Natural killer cell (primary cell): ENCODE measurements at regions not wholly inside any gene's neighbourhood (a gene's known extent, or its start where the extent isn't known, plus 50 kb on each side); places are given as distances from the start of the nearest gene placed in this dataset.
A peak's percentile ranks its signal among the peaks of the same experiment; 100 is the strongest.

Experiments
- ATAC-seq, 3 donors: fragments of 150-1000 bp in 2 of 3; fragments of 200-7000 bp in 1 of 3; cut with Tn5 transposase; 1 replicate in 1 of 3; 2 replicates in 2 of 3; pipeline ENCODE4 v1.10.0; 2021; ENCODE audit warnings: mild to moderate bottlenecking in 2 of 3, moderate library complexity in 2 of 3
- DNase-seq, 2 donors: peaks; one replicate each; pipeline versions ENCODE4 v3.0.0 to v3.0.0-alpha.2; 2013 to 2021; ENCODE audit warnings: mixed read lengths in 1 of 2
- H3K27ac ChIP-seq: one replicate; pipeline ENCODE4 v1.5.1; 2013; ENCODE audit warnings: mild to moderate bottlenecking, low read length
- H3K27me3 ChIP-seq: one replicate; pipeline ENCODE4 v1.6.1; 2013; ENCODE audit warnings: low read length; ENCODE audit not compliant: control insufficient read depth, insufficient read depth
- H3K36me3 ChIP-seq: one replicate; pipeline ENCODE4 v1.6.1; 2013; ENCODE audit warnings: low read length; ENCODE audit not compliant: control insufficient read depth, insufficient read depth
- H3K4me1 ChIP-seq: one replicate; pipeline ENCODE4 v1.6.1; 2013; ENCODE audit warnings: low read length; ENCODE audit not compliant: control insufficient read depth, insufficient read depth
- H3K4me3 ChIP-seq: one replicate; pipeline ENCODE4 v1.5.1; 2013; ENCODE audit warnings: low read length
- H3K9me3 ChIP-seq: one replicate; pipeline ENCODE4 v1.6.1; 2013; ENCODE audit warnings: low read length; ENCODE audit not compliant: control insufficient read depth, insufficient read depth
- H3K27ac Mint-ChIP-seq, 2 donors: one replicate each; pipeline ENCODE4 v1.8.0; 2022; ENCODE audit warnings: mild to moderate bottlenecking in 2 of 2, mixed read lengths in 2 of 2, moderate library complexity in 1 of 2
- H3K27me3 Mint-ChIP-seq, 2 donors: one replicate each; pipeline ENCODE4 v1.8.0; 2022; ENCODE audit warnings: low read depth in 2 of 2, mixed read lengths in 2 of 2
- H3K36me3 Mint-ChIP-seq: one replicate; pipeline ENCODE4 v1.8.0; 2022; ENCODE audit warnings: mixed read lengths
- H3K4me1 Mint-ChIP-seq, 2 donors: one replicate each; pipeline ENCODE4 v1.8.0; 2022; ENCODE audit warnings: mixed read lengths in 2 of 2
- H3K4me3 Mint-ChIP-seq: one replicate; pipeline ENCODE4 v1.8.0; 2022; ENCODE audit warnings: mild to moderate bottlenecking, moderate library complexity, mixed read lengths
- H3K9me3 Mint-ChIP-seq, 2 donors: one replicate each; pipeline ENCODE4 v1.8.0; 2022; ENCODE audit warnings: mixed read lengths in 2 of 2
- CTCF ChIP-seq: fragments of 200-600 bp; IDR thresholded peaks from one replicate; pipeline ENCODE4 v1.8.0; 2022; ENCODE audit warnings: antibody characterized with exemption
- WGBS: methylation state at CpG from one replicate; pipeline ENCODE4 v1.1.7; 2013; ENCODE audit warnings: missing lambda C conversion rate; ENCODE audit not compliant: insufficient coverage; 5-methylcytosine and 5-hydroxymethylcytosine counted together
- intact Hi-C: fragments of 100-400 bp; cut with micrococcal nuclease; formaldehyde crosslinking; loops from one replicate; pipeline ENCODE4 v1.14.2; 2022

DNA sequence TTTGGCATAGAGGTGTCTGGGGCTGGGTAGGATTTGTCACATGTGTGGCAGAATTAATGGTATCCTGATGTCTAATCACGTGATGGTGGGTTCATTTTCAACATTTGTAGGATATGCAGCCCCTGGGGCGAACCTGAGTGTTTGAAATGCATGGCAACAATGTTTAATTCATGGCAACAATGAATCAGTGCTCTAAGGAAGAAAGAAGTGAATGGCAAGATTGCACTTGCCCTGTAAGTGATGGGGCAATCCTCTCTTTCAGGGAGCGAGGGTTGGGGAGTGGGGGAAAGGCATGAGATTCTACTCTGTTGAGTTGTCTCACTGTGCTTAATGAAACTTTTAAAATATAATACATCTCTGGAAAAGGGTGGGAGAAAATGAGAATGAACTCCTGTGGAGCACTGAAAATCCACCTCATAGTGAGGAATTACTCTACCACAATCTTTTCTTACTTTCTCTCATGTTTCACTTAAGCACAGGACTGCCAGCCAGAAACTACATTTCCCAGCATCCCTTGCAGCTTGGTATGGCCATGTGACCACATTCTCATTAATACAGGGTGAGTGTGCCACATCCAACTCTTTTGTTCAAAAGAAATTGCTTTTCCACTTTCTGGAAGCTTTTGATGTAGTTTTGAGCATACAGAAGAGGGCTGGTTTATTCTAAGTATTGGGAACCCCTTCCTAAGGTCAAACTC, 64.0 kb upstream of the PGM2 start:
- no peak overlapping the region for H3K4me3 Mint-ChIP-seq
- Histone ChIP-seq H3K4me3 (no peak overlapping the region), H3K4me1 (no peaks in the 10 kb centered on the region), H3K9me3 (no peaks in the 10 kb centered on the region), H3K27ac (no peak overlapping the region), H3K27me3 (no peaks in the 10 kb centered on the region), H3K36me3 (no peaks in the 10 kb centered on the region)
- intact Hi-C loops: no loop called here
- TF ChIP-seq CTCF: no peak
- ATAC-seq: no peak
- H3K4me1 Mint-ChIP-seq: no peaks in the 10 kb centered on the region
- no peaks in the 10 kb centered on the region for H3K27me3 Mint-ChIP-seq
- H3K27ac Mint-ChIP-seq: no peak overlapping the region
- peak in 1 of 2 donors; percentile 42 for DNase-seq
- H3K36me3 Mint-ChIP-seq: no peaks in the 10 kb centered on the region
- H3K9me3 Mint-ChIP-seq: no peaks in the 10 kb centered on the region
- WGBS: 89% methylated on average over 3 of the region's 3 CpGs

GRCh38 chr4:37760840-37761239, 65.6 kb upstream of the PGM2 start:
- Mint-ChIP-seq H3K4me3 (no peak overlapping the region), H3K9me3 (no peaks in the 10 kb centered on the region), H3K27me3 (no peaks in the 10 kb centered on the region), H3K27ac (no peak overlapping the region), H3K36me3 (no peaks in the 10 kb centered on the region), H3K4me1 (no peaks in the 10 kb centered on the region)
- intact Hi-C loops: no loop called here
- H3K27me3 ChIP-seq: no peaks in the 10 kb centered on the region
- no peaks in the 10 kb centered on the region for H3K36me3 ChIP-seq
- H3K9me3 ChIP-seq: no peaks in the 10 kb centered on the region
- 97% methylated on average over 3 of the region's 3 CpGs for WGBS
- DNase-seq (no peak), ATAC-seq (no peak)
- no peak overlapping the region for H3K4me3 ChIP-seq
- no peak for TF ChIP-seq CTCF
- no peaks in the 10 kb centered on the region for H3K4me1 ChIP-seq
- H3K27ac ChIP-seq: no peak overlapping the region

- Histone ChIP-seq H3K4me3 (no peak overlapping the region), H3K27ac (no peak overlapping the region), H3K4me1 (no peaks in the 10 kb centered on the region), H3K27me3 (no peaks in the 10 kb centered on the region), H3K9me3 (no peaks in the 10 kb centered on the region), H3K36me3 (no peaks in the 10 kb centered on the region)
- Mint-ChIP-seq H3K27me3 (no peaks in the 10 kb centered on the region), H3K4me1 (no peaks in the 10 kb centered on the region), H3K27ac (no peak overlapping the region), H3K36me3 (no peaks in the 10 kb centered on the region), H3K9me3 (no peaks in the 10 kb centered on the region), H3K4me3 (no peak overlapping the region)
- no peak for TF ChIP-seq CTCF
- ATAC-seq: no peak
- intact Hi-C loops: no loop called here
- no peak for DNase-seq
- WGBS: 95% methylated on average over 1 of the region's 1 CpG
Measured at GRCh38 chr4:37759833-37760232, 66.7 kb upstream of the PGM2 start.

GRCh38 chr4:37758226-37758625, 68.3 kb upstream of the PGM2 start:
- H3K4me3 Mint-ChIP-seq: no peak overlapping the region
- no peaks in the 10 kb centered on the region for H3K4me1 ChIP-seq

More at GRCh38 chr4:37758226-37758625, 68.3 kb upstream of the PGM2 start:
- Histone ChIP-seq H3K27ac (peak overlapping the region; percentile 8), H3K27me3 (no peaks in the 10 kb centered on the region), H3K9me3 (no peaks in the 10 kb centered on the region), H3K4me3 (no peak overlapping the region), H3K36me3 (no peaks in the 10 kb centered on the region)
- ATAC-seq (peak in 1 of 3 donors; percentile 49), DNase-seq (peak in 1 of 2 donors; percentile 18)
- TF ChIP-seq CTCF: no peak
- Mint-ChIP-seq H3K4me1 (peaks cover 0 to 6% of the 10 kb centered on the region in 2 donors), H3K27me3 (peaks cover 0 to 10% of the 10 kb centered on the region in 2 donors), H3K36me3 (no peaks in the 10 kb centered on the region), H3K9me3 (no peaks in the 10 kb centered on the region), H3K27ac (no peak overlapping the region)
- WGBS: 80% methylated on average over 1 of the region's 1 CpG
- intact Hi-C loops: no loop called here
